GM21786 (cell line): ENCODE measurements at regions not wholly inside any gene's neighbourhood (a gene's known extent, or its start where the extent isn't known, plus 50 kb on each side); places are given as distances from the start of the nearest gene placed in this dataset.

Source experiments
- ATAC-seq: cut with Tn5 transposase; IDR thresholded peaks from one replicate; pipeline ENCODE4 v1.9.1; 2021; ENCODE audit not compliant: unreplicated experiment

GRCh38 chr6:130314271-130314670, 51.5 kb upstream of the TMEM200A start:
- no peak for ATAC-seq

- no peak for ATAC-seq
These were observed 52.6 kb upstream of the TMEM200A start for GRCh38 chr6:130313206-130313605.

- ATAC-seq, result no peak
These were observed 56.8 kb upstream of the TMEM200A start for GRCh38 chr6:130309028-130309427.

GRCh38 chr6:130307752-130308361, 58.0 kb upstream of the TMEM200A start:
- no peak for ATAC-seq

- ATAC-seq, result no peak
These were observed 59.4 kb upstream of the TMEM200A start for GRCh38 chr6:130306377-130306776.

GRCh38 chr6:130303431-130303830, 62.4 kb upstream of the TMEM200A start:
- no peak for ATAC-seq

- no peak for ATAC-seq
These were observed 67.6 kb upstream of the TMEM200A start for GRCh38 chr6:130298258-130298657.

GRCh38 chr6:130296854-130297253, 69.0 kb upstream of the TMEM200A start:
- ATAC-seq, result no peak

GRCh38 chr6:130293800-130294199, 71.0 kb upstream of the SAMD3 start:
- ATAC-seq, result no peak

GRCh38 chr6:130288065-130288464, 65.3 kb upstream of the SAMD3 start:
- ATAC-seq, result no peak

GRCh38 chr6:130282234-130282995, 59.7 kb upstream of the SAMD3 start:
- peak; percentile 72 for ATAC-seq

- no peak for ATAC-seq
These were observed 53.8 kb upstream of the SAMD3 start for GRCh38 chr6:130276507-130276906.

- no peak for ATAC-seq
These were observed 51.3 kb upstream of the SAMD3 start for GRCh38 chr6:130274007-130274406.
